Loucy (cell line): ENCODE measurements at regions not wholly inside any gene's neighbourhood (a gene's known extent, or its start where the extent isn't known, plus 50 kb on each side); places are given as distances from the start of the nearest gene placed in this dataset.

ENCODE experiments used
- EZH2phosphoT487 ChIP-seq: fragments of 200-600 bp; IDR thresholded peaks from 2 replicates; pipeline ENCODE4 v1.6.1; 2018; ENCODE audit warnings: antibody characterized with exemption, mild to moderate bottlenecking, moderate library complexity, borderline replicate concordance
- TF ChIP-seq, protein P1 (sequence below): fragments of 200-600 bp; sonication (generic); conservative IDR thresholded peaks from 2 replicates; pipeline ENCODE4 v1.5.1; 2014; ENCODE audit warnings: mild to moderate bottlenecking, antibody characterized with exemption, low read length

DNA sequence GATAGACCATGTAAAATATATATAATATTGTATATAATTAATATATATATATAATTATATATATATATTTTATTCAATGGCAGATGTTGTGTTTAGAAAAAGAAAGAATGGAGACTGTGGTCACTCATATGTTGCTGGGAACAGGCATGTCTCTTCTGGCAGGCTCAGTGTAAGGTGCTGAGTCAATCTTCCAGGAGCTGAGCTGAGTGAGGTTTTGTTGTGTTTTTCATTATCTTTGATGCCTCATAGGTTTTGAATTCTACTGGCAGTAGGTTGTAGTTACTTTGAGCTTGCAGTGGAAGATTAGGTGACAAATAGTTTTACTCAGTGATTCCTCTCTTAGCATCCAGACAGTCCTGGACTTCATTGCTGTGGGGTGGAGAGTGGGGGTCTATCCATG is 561.3 kb downstream of the IRX1 start:
- TF ChIP-seq, protein P1, sequence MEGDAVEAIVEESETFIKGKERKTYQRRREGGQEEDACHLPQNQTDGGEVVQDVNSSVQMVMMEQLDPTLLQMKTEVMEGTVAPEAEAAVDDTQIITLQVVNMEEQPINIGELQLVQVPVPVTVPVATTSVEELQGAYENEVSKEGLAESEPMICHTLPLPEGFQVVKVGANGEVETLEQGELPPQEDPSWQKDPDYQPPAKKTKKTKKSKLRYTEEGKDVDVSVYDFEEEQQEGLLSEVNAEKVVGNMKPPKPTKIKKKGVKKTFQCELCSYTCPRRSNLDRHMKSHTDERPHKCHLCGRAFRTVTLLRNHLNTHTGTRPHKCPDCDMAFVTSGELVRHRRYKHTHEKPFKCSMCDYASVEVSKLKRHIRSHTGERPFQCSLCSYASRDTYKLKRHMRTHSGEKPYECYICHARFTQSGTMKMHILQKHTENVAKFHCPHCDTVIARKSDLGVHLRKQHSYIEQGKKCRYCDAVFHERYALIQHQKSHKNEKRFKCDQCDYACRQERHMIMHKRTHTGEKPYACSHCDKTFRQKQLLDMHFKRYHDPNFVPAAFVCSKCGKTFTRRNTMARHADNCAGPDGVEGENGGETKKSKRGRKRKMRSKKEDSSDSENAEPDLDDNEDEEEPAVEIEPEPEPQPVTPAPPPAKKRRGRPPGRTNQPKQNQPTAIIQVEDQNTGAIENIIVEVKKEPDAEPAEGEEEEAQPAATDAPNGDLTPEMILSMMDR, result no peak
- no peak for TF ChIP-seq EZH2phosphoT487
